Esophagus squamous epithelium (tissue), 5 donors: ENCODE measurements at regions not wholly inside any gene's neighbourhood (a gene's known extent, or its start where the extent isn't known, plus 50 kb on each side); places are given as distances from the start of the nearest gene placed in this dataset.

ENCODE experiments used
- DNase-seq: peaks from one replicate; lab custom pipeline; 2025; lab: John Stamatoyannopoulos, UW
- H3K27ac ChIP-seq, 4 donors: fragments of 200-600 bp; sonication (generic); one replicate each; pipeline ENCODE4 v1.5.1; 2016 to 2019; ENCODE audit warnings: mild to moderate bottlenecking in 1 of 4
- H3K27me3 ChIP-seq, 4 donors: fragments of 200-600 bp; sonication (generic); 1 replicate in 3 of 4; 2 replicates in 1 of 4; pipeline versions ENCODE4 v1.5.1 to v1.6.0; 2017 to 2021; ENCODE audit warnings: antibody characterized with exemption in 1 of 4
- H3K36me3 ChIP-seq, 3 donors: fragments of 200-600 bp; sonication (generic); one replicate each; pipeline ENCODE4 v1.5.1; 2016 to 2019
- H3K4me1 ChIP-seq, 3 donors: fragments of 200-600 bp; sonication (generic); one replicate each; pipeline ENCODE4 v1.5.1; 2017 to 2019
- H3K4me3 ChIP-seq, 4 donors: fragments of 200-600 bp; sonication (generic); 1 replicate in 3 of 4; 2 replicates in 1 of 4; pipeline ENCODE4 v1.5.1; 2016 to 2019; ENCODE audit warnings: mild to moderate bottlenecking in 2 of 4, moderate library complexity in 1 of 4
- H3K9me3 ChIP-seq, 3 donors: fragments of 200-600 bp; sonication (generic); one replicate each; pipeline ENCODE4 v1.5.1; 2016 to 2019
- CTCF ChIP-seq, 6 experiments: fragments of 450-650 bp in 4 of 6; fragments of 200-600 bp in 2 of 6; sonication (generic) in 2 of 6; IDR thresholded peaks; one replicate each; pipeline ENCODE4 v1.5.1; 2016 to 2019; ENCODE audit warnings: antibody characterized with exemption in 6 of 6, mild to moderate bottlenecking in 4 of 6, moderate library complexity in 4 of 6
- POLR2A ChIP-seq, 4 donors: fragments of 450-650 bp; IDR thresholded peaks; one replicate each; pipeline ENCODE4 v1.6.1; 2017; ENCODE audit warnings: antibody characterized with exemption in 4 of 4, mild to moderate bottlenecking in 4 of 4, moderate library complexity in 3 of 4
- WGBS, 2 donors: methylation state at CpG; one replicate each; pipeline ENCODE4 v1.1.5; 2018; 5-methylcytosine and 5-hydroxymethylcytosine counted together
- intact Hi-C: fragments of 100-400 bp; cut with DNase I; formaldehyde crosslinking; loops from one replicate; pipeline ENCODE4 v1.15.0; 2022
- donor health status: DM: yes; HTN: yes; CAD: no.

GRCh38 chr18:29301048-29301447 lies 1124.1 kb upstream of the CDH2 start:
- no peaks in the 10 kb centered on the region for H3K27me3 ChIP-seq
- no peaks in the 10 kb centered on the region for H3K4me1 ChIP-seq
- no peaks in the 10 kb centered on the region for H3K36me3 ChIP-seq
- no peak overlapping the region for H3K4me3 ChIP-seq
- TF ChIP-seq POLR2A (IDR thresholded peaks at IDR 0.05) (no peak), CTCF (IDR thresholded peaks at IDR 0.05) (no peak)
- H3K9me3 ChIP-seq: no peaks in the 10 kb centered on the region
- 69 to 79% methylated on average over 3 of the region's 3 CpGs for WGBS, 2 donors
- H3K27ac ChIP-seq: no peak overlapping the region
- intact Hi-C loops: no loop called here
- DNase-seq: no peak

DNA sequence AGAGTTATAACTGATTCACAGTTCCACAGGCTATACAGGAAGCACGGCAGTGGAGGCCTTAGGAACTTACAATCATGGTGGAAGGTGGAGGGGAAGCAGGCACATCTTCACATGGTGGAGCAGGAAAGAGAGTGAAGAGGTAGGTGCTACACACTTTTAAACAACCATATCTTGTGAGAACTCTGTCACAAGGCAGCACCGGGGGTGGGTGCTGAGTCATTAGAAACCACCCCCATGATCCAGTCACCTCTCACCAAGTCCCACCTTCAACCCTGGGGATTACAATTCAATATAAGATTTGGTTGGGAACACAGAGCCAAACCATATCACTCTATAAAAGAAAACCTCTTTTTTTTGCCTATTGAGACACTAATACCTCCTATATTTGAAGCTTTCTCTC lies 1108.5 kb upstream of the CDH2 start:
- Histone ChIP-seq H3K27me3 (no peaks in the 10 kb centered on the region), H3K4me3 (no peak overlapping the region), H3K4me1 (no peaks in the 10 kb centered on the region), H3K36me3 (no peaks in the 10 kb centered on the region), H3K9me3 (no peaks in the 10 kb centered on the region), H3K27ac (no peak overlapping the region)
- no peak for TF ChIP-seq POLR2A (IDR thresholded peaks at IDR 0.05)
- TF ChIP-seq CTCF (IDR thresholded peaks at IDR 0.05): no peak
- intact Hi-C loops: no loop called here
- no peak for DNase-seq
- 67 to 89% methylated on average over 1 to 2 of the region's 2 CpGs for whole genome bisulfite sequencing, 2 donors

DNA sequence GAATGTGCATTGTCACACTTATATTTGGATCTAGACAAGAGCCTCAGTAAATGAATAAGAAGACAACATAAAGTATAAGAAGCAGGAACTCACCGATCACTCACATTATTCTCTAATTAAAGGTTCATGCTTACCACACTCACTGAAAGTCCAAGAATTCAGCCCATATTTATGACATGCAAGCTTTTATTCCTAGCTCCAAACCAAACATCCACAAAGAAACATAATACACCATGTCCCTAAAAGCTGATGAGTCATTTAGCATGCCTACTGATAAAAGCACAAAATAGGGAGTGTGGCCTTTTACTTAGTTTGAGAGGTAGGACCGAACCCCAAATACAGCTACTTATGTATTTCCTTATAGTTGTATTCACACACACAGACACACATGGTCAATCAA lies 1094.6 kb upstream of the CDH2 start:
- TF ChIP-seq POLR2A (IDR thresholded peaks at IDR 0.05) (no peak), CTCF (IDR thresholded peaks at IDR 0.05) (no peak)
- WGBS, 2 donors: 76 to 80% methylated on average over 2 of the region's 2 CpGs
- intact Hi-C loops: no loop called here
- Histone ChIP-seq H3K27me3 (no peaks in the 10 kb centered on the region), H3K27ac (no peak overlapping the region), H3K36me3 (no peaks in the 10 kb centered on the region), H3K4me3 (no peak overlapping the region), H3K9me3 (no peaks in the 10 kb centered on the region), H3K4me1 (no peaks in the 10 kb centered on the region)
- no peak for DNase-seq

DNA sequence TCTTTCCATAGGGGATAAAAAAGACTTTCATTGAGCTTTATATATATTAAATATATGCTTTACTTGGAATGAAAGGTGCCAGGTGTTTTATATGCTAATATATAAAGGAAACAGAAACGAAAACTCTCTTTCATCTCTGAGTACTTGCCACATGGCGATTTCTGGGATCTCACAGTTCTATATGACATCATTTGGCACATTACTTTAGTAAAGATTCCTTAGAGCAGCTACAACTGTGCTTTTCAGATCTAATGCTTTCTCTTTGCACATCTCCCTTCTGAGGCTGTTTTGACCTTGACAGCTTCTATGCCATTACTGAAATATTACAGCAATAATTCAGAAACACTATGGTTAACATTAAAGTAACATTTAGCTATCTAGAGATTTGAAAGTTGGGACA lies 1082.9 kb upstream of the CDH2 start:
- TF ChIP-seq POLR2A (IDR thresholded peaks at IDR 0.05): no peak
- TF ChIP-seq CTCF (IDR thresholded peaks at IDR 0.05): no peak

GRCh38 chr18:29254123-29254522 lies 1077.2 kb upstream of the CDH2 start:
- TF ChIP-seq CTCF (IDR thresholded peaks at IDR 0.05) (no peak), POLR2A (IDR thresholded peaks at IDR 0.05) (no peak)

More for the DNA sequence above, 1082.9 kb upstream of the CDH2 start:
- no peaks in the 10 kb centered on the region for H3K9me3 ChIP-seq
- no peaks in the 10 kb centered on the region for H3K4me1 ChIP-seq
- H3K27me3 ChIP-seq: no peaks in the 10 kb centered on the region
- H3K4me3 ChIP-seq: no peak overlapping the region
- H3K27ac ChIP-seq: no peak overlapping the region
- WGBS, 2 donors: 52 to 54% methylated on average over 2 of the region's 2 CpGs
- intact Hi-C loops: no loop called here
- H3K36me3 ChIP-seq: no peaks in the 10 kb centered on the region
- no peak for DNase-seq

More at GRCh38 chr18:29254123-29254522, 1077.2 kb upstream of the CDH2 start:
- intact Hi-C loops: no loop called here
- H3K4me1 ChIP-seq: no peaks in the 10 kb centered on the region
- no peaks in the 10 kb centered on the region for H3K36me3 ChIP-seq
- H3K27ac ChIP-seq: no peak overlapping the region
- WGBS, 2 donors: 88 to 97% methylated on average over 2 of the region's 2 CpGs
- H3K9me3 ChIP-seq: no peaks in the 10 kb centered on the region
- no peaks in the 10 kb centered on the region for H3K27me3 ChIP-seq
- DNase-seq: no peak
- no peak overlapping the region for H3K4me3 ChIP-seq
